ENCODE measurements at regions not wholly inside any gene's neighbourhood (a gene's known extent, or its start where the extent isn't known, plus 50 kb on each side); places are given as distances from the start of the nearest gene placed in this dataset.

DNA sequence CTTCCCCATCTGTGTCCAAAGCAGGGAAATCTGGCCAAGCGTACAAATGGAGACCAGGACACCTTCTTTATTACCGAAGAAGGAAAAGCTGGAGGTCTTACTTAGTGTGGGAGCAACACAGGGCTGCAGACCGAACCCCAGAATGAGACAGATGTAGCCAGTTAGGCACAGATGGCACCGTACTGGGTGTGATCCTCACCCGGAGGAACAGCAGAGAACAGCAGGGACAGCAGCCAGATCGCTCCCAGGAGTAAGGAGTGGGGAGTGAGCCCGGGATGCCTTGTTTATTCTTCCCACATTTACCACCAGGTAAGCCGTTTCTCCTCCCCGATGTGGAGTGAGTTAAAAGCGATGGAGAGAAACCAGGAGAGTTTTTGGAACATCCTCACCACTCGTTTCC, 150.7 kb upstream of the SPRED2 start:
- CTCF ChIA-PET, result no interaction called here
- no peak for DNase-seq (ENCODE audit: extremely low spot score)
- TF ChIP-seq, protein P1, sequence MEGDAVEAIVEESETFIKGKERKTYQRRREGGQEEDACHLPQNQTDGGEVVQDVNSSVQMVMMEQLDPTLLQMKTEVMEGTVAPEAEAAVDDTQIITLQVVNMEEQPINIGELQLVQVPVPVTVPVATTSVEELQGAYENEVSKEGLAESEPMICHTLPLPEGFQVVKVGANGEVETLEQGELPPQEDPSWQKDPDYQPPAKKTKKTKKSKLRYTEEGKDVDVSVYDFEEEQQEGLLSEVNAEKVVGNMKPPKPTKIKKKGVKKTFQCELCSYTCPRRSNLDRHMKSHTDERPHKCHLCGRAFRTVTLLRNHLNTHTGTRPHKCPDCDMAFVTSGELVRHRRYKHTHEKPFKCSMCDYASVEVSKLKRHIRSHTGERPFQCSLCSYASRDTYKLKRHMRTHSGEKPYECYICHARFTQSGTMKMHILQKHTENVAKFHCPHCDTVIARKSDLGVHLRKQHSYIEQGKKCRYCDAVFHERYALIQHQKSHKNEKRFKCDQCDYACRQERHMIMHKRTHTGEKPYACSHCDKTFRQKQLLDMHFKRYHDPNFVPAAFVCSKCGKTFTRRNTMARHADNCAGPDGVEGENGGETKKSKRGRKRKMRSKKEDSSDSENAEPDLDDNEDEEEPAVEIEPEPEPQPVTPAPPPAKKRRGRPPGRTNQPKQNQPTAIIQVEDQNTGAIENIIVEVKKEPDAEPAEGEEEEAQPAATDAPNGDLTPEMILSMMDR (IDR thresholded peaks at IDR 0.05; ENCODE audit: control extremely low read depth, extremely low read depth, low read depth, missing control alignments), result no peak
- POLR2A ChIA-PET, result no interaction called here

DNA sequence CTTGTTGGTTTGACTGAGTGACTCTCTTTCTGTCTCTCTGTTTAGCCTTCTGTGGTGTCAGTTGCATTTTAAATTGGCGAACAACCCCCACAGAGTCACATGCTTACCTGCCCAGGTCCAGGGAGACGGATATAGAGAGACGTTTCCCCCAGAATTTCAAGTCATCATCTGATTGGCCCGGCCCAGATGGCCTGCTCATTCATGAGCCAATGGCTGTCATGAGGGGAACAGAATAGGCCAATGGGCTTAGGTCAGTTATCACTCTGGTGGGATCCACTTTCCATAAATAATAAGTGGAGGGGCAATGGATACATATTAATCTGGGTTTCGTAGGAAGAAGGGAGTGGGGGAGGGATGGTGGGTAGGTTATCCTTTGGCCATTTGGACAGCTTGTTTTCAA, 150.0 kb upstream of the SPRED2 start:
- ChIA-PET CTCF (no interaction called here), POLR2A (no interaction called here)
- DNase-seq (ENCODE audit: extremely low spot score), result no peak
- TF ChIP-seq, protein P1 (IDR thresholded peaks at IDR 0.05; ENCODE audit: control extremely low read depth, extremely low read depth, low read depth, missing control alignments), result no peak

DNA sequence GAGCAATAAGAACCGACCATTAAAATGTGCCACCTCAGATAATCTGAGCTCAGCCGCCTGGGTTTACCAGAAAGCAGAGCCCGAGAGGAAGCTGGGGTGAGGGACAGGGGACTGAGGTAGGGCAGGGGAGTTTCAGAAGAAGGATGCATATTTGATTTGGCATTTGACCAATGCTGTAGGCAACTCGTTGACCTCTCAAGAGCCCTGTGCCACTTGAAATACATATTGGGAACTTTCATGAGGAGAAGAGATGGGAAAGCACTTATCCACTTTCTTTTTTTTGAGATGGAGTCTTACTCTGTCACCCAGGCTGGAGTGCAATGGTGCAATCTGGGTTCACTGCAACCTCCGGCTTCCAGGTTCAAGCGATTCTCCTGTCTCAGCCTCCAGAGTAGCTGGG, 148.4 kb upstream of the SPRED2 start:
- ChIA-PET CTCF (no interaction called here), POLR2A (no interaction called here)
- TF ChIP-seq, protein P1 (IDR thresholded peaks at IDR 0.05; ENCODE audit: control extremely low read depth, extremely low read depth, low read depth, missing control alignments), result no peak
- no peak for DNase-seq (ENCODE audit: extremely low spot score)

DNA sequence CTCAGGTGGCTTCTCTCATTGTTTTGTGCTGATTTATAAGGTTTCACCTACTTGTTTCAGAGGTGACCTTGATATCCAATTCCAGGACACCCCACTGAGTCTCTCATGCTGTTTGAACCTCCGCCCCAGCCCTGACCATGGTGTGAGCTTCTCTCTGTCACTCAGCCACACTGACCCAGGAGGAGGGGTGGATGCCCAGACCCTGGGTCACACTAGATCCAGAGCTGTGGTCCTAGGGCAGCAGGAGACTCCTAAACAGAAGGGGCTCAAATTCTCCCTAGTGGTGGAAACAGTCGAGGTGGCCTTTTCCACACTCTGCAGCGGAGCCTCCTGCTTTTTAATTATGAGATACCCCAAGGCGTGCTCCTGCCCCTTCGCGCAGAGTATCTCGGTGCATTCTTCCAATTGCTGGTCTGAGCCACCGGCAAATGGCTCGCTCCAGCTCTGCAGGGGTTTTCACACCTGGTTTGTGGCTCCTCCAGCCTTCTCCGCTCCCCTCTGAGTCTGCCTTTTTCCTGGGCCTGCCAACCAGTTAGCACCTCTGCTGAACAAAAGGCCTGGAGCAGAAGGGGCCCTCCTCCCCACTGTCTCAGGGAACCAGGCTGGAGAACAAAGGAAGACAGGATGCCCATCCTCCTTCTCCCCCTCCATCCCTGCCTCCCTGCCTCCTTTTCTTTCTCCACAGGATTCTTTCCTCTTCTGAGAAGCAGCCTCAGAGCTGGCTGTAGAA, 147.3 kb upstream of the SPRED2 start:
- CTCF ChIA-PET, result no interaction called here
- POLR2A ChIA-PET, result no interaction called here
- DNase-seq (ENCODE audit: extremely low spot score), result no peak
- TF ChIP-seq, protein P1 (IDR thresholded peaks at IDR 0.05; ENCODE audit: control extremely low read depth, extremely low read depth, low read depth, missing control alignments), result no peak

DNA sequence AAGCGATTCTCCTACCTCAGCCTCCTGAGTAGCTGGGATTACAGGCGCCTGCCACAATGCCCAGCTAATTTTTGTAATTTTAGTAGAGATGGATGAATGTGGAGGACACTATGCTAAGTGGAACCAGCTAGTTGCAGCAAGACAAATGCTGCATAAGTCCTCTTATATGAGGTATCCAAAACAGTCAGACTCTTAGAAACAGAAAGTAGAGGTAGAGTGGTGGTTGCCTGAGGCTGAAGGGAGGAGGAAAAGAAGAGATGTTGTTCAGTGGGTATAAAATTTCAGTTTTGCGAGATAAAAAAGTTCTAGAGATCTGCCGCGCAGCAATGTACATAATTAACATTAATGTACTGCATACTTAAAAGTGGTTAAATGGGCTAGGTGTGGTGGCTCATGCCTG, 145.3 kb upstream of the SPRED2 start:
- no peak for DNase-seq (ENCODE audit: extremely low spot score)
- ChIA-PET POLR2A (no interaction called here), CTCF (no interaction called here)

DNA sequence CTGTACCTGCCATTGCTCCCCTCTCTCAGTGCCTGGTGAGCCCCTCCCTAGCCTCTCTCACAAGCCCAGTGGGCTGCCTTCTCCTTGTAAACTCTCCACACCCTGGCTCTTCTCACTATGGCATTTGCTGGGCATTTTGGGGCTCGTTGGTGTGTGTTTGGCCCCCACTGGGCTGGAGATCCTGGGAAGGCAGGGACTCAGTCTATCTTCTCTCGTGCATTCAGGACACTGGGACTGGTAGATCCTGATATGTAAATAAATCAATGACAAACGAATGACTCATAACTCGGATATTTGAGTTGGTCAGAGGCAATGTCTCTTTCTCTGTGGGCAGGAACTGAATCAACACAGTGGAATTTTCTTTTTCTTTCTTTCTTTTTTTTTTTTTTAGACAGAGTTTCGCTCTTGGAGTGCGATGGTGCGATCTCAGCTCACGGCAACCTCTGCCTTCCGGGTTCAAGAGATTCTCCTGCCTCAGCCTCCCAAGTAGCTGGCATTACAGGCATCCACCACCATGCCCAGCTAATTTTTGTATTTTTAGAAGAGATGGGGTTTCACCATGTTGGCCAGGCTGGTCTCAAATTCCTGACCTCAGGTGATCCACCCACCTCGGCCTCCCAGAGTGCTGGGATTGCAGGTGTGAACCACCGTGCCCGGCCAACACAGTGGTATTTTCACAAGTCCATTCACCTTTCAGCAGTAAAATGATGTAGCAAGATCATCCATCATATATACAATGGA, 144.6 kb upstream of the SPRED2 start:
- no peak for DNase-seq (ENCODE audit: extremely low spot score)
- POLR2A ChIA-PET, result no interaction called here
- CTCF ChIA-PET, result no interaction called here
- TF ChIP-seq, protein P1 (IDR thresholded peaks at IDR 0.05; ENCODE audit: control extremely low read depth, extremely low read depth, low read depth, missing control alignments), result no peak

More for the DNA sequence above, 145.3 kb upstream of the SPRED2 start:
- TF ChIP-seq, protein P1 (IDR thresholded peaks at IDR 0.05; ENCODE audit: control extremely low read depth, extremely low read depth, low read depth, missing control alignments), result no peak

Data from GM10248 (cell line).